Heart left ventricle (tissue), 13 donors: ENCODE measurements at regions not wholly inside any gene's neighbourhood (a gene's known extent, or its start where the extent isn't known, plus 50 kb on each side); places are given as distances from the start of the nearest gene placed in this dataset.

Source experiments
- CTCF ChIP-seq, 12 donors: fragments of 200-600 bp; sonication (generic) in 4 of 12; IDR thresholded peaks; one replicate each; pipeline versions ENCODE4 v1.5.0 to v1.8.0; 2018 to 2022; ENCODE audit warnings: antibody characterized with exemption in 12 of 12, mild to moderate bottlenecking in 5 of 12
- POLR2A ChIP-seq, 2 donors: fragments of 450-650 bp; IDR thresholded peaks; one replicate each; pipeline ENCODE4 v1.6.1; 2017; ENCODE audit warnings: antibody characterized with exemption in 2 of 2, mild to moderate bottlenecking in 2 of 2, moderate library complexity in 2 of 2
- donor health status: ischemic (EF 13 %, LVEDD 7.1; RV severe dilation, severe dysfunction).
- donor health status: DM: no; HTN: yes; CAD: no.
- donor health status: DM: no; HTN: no; CAD: no.
- donor health status: ischemic (EF 25% LVEDD 6.9; RV normal size, moderate dysfunction).
- donor health status: ischemic (EF 25% LVEDD 5.7; RV mildly dilated, moderate dysfunction).
- donor health status: ischemic (EF 35%, LVEDD 5.7; RV mildly dilated, moderate dysfunction).
- donor health status: nonischemic (EF 11% LVEDD 7.7; RV severe dilation, severe dysfunction).
- donor health status: DM: yes; HTN: yes; CAD: no.
- donor health status: PGD.
- donor health status: ischemic (EF 29% LVEDD 5.4; RV normal size, mild dysfunction).
- donor health status: nonischemic (EF 23%, LVEDD 6.1; RV moderate dilation, normal function).

GRCh38 chr7:28311670-28312069 is 100.6 kb upstream of the CREB5 start:
- no peak for TF ChIP-seq CTCF (IDR thresholded peaks at IDR 0.05)
- no peak for TF ChIP-seq POLR2A (IDR thresholded peaks at IDR 0.05)
